ENCODE measurements at regions not wholly inside any gene's neighbourhood (a gene's known extent, or its start where the extent isn't known, plus 50 kb on each side); places are given as distances from the start of the nearest gene placed in this dataset.
A peak's percentile ranks its signal among the peaks of the same experiment; 100 is the strongest.
"Not testable (repeated sequence)": the region's sequence is repeated elsewhere in the genome, so short reads cannot be mapped to it uniquely, and the experiment has no call there.

DNA sequence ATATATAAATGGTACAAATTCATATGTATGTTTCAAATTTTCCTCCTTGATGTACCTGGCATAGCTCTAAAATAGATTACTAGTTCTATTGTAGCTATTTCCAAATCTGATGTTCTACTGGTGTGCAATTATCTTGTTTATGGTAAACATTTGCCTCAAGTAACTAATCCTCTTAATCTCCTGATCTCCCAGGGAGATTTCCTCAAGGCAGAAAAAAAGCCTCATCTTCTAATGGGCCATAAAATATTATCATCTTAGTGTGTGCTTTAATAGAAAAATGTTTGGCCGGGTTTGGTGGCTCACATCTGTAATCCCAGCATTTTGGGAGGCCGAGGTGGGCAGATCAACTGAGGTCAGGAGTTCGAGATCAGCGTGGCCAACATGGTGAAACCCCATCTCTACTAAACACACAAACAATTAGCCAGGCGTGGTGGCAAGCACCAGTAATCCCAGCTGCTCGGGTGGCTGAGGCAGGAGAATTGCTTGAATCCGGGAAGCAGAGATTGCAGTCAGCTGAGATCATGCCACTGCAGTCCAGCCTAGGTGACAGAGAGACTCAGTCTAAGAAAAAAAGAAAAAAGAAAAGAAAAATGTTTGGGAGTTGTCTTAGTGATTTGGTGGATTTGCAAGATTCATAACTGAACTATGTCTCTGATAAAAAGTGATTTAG lies 498.9 kb upstream of the SLITRK5 start:
- TF ChIP-seq NR1H2 (CRISPR knock-in tag; IDR thresholded peaks at IDR 0.05) (no peak), MYBL2 (CRISPR knock-in tag; IDR thresholded peaks at IDR 0.05) (no peak), NR2C2 (CRISPR knock-in tag; IDR thresholded peaks at IDR 0.05) (no peak), ZNF317 (CRISPR knock-in tag; IDR thresholded peaks at IDR 0.05; ENCODE audit: borderline replicate concordance, low read depth) (no peak), IRF2 (CRISPR knock-in tag; IDR thresholded peaks at IDR 0.05; ENCODE audit: borderline replicate concordance, low read depth) (no peak), FOXJ3 (CRISPR knock-in tag; IDR thresholded peaks at IDR 0.05; ENCODE audit: borderline replicate concordance) (no peak), ZNF423 (CRISPR knock-in tag; IDR thresholded peaks at IDR 0.05) (no peak), GTF2I (CRISPR knock-in tag; conservative IDR thresholded peaks at IDR 0.05) (no peak), SMAD3 (CRISPR knock-in tag; IDR thresholded peaks at IDR 0.05; ENCODE audit: borderline replicate concordance) (no peak), ZNF263 (CRISPR knock-in tag; IDR thresholded peaks at IDR 0.05; ENCODE audit: low read depth) (no peak), ZNF232 (CRISPR knock-in tag; IDR thresholded peaks at IDR 0.05) (no peak)
- TF ChIP-seq, protein P1, sequence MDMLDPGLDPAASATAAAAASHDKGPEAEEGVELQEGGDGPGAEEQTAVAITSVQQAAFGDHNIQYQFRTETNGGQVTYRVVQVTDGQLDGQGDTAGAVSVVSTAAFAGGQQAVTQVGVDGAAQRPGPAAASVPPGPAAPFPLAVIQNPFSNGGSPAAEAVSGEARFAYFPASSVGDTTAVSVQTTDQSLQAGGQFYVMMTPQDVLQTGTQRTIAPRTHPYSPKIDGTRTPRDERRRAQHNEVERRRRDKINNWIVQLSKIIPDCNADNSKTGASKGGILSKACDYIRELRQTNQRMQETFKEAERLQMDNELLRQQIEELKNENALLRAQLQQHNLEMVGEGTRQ (CRISPR knock-in tag; IDR thresholded peaks at IDR 0.05) = no peak
- TF ChIP-seq, protein P2, sequence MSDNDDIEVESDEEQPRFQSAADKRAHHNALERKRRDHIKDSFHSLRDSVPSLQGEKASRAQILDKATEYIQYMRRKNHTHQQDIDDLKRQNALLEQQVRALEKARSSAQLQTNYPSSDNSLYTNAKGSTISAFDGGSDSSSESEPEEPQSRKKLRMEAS (CRISPR knock-in tag; IDR thresholded peaks at IDR 0.05) = no peak
- TF ChIP-seq, protein P3, sequence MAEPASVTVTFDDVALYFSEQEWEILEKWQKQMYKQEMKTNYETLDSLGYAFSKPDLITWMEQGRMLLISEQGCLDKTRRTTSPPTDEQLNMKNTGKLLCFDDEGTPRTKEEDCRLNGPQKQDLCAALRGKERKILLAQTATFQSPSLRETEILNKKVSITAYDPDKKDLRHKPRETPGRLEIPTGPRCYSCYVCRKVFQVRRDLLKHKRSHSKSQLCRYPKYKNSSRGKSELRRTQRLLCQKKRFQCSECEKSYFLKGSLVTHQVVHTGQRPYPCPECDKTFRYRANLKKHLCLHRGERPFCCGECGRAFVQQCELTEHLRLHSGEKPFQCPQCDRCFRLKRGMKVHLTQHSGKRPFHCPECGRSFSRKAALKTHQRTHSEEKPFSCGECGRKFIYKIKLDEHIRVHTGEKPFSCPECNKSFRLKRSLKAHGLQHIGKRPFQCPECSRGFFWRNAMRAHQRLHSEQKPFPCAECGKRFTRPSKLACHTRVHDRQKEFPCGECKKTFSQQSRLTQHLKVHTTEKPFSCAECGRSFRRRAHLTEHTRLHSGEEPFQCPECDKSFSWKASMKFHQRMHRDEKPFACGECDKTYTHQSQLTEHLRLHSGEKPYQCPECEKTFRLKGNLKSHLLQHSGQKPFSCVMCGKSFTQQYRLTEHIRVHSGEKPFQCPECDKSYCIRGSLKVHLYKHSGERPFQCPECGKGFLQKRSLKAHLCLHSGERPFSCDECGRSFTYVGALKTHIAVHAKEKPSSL (CRISPR knock-in tag; conservative IDR thresholded peaks at IDR 0.05) = no peak
- CTCF ChIA-PET = no interaction called here

DNA sequence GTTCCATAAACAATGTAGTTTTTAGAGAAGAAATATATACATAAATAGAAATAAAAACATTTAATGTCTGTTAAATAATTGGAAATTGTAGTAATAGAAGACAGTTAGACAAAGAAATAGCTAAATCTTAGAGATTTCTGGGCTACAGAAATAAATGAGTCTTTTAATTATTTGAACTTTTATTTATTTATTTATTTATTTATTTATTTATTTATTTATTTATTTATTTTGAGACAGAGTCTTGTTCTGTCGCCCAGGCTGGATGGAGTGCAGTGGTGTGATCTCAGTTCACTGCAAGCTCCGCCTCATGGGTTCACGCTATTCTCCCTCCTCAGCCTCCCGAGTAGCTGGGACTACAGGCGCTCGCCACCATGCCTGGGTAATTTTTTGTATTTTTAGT lies 486.0 kb upstream of the SLITRK5 start:
- not testable (repeated sequence) for H3K36me3 Mint-ChIP-seq

More for the DNA sequence above, 498.9 kb upstream of the SLITRK5 start:
- 0 out of 2 replicates have a peak, but pooled peaks cover 3% of the 10 kb centered on the region for H3K4me1 Mint-ChIP-seq
- H3K27ac Mint-ChIP-seq = no peak overlapping the region
- DNase-seq (ENCODE audit: low spot score) (no peak), ATAC-seq (no peak)
- H3K4me3 Mint-ChIP-seq = no peak overlapping the region
- POLR2A ChIA-PET = no interaction called here
- no peaks in the 10 kb centered on the region for H3K27me3 Mint-ChIP-seq (ENCODE audit: low read depth)
- H3K36me3 Mint-ChIP-seq = no peaks in the 10 kb centered on the region
- H3K9me3 Mint-ChIP-seq = no peaks in the 10 kb centered on the region

DNA sequence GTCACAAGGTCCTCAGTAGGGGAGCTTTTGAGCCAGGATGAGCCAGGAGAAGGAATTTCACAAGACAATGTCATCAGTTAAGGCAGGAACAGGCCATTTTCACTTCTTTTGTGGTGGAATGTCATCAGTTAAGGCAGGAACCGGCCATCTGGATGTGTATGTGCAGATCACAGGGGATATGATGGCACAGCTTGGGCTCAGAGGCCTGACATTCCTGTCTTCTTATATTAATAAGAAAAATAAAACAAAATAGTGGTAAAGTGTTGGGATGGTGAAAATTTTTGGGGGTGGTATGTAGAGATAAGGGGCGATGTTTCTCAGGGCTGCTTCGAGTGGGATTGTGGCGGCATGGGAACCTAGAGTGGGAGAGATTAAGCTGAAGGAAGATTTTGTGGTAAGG lies 484.5 kb upstream of the SLITRK5 start:
- not testable (repeated sequence) for DNase-seq (ENCODE audit: low spot score)

More for the DNA sequence above, 486.0 kb upstream of the SLITRK5 start:
- CTCF ChIA-PET; H3K4me3 Mint-ChIP-seq; H3K27ac Mint-ChIP-seq; POLR2A ChIA-PET; H3K9me3 Mint-ChIP-seq; H3K27me3 Mint-ChIP-seq (ENCODE audit: low read depth); ATAC-seq; DNase-seq (ENCODE audit: low spot score): not testable (repeated sequence)
- H3K4me1 Mint-ChIP-seq = peaks cover 12% of the 10 kb centered on the region

DNA sequence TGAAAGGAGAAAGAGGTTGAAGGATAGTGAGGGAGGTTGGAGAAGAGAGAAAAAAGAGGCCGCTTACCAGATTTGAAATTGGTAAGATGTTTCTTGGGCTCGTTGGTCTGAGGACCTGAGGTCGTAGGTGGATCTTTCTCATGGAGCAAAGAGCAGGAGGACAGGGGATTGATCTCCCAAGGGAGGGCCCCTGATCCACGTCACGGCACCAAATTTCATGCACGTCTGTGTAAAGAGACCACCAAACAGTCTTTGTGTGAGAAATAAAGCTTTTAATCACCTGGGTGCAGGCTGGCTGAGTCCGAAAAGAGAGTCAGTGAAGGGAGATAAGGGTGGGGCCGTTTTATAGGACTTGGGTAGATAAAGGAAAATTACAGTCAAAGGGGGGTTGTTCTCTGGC lies 479.7 kb upstream of the SLITRK5 start:
- Mint-ChIP-seq H3K36me3 (peaks cover 27% of the 10 kb centered on the region), H3K27ac (0 out of 2 replicates have a peak overlapping the region, but pooled peaks have one; percentile 30), H3K9me3 (peaks cover 25% of the 10 kb centered on the region), H3K4me1 (peaks cover 17% of the 10 kb centered on the region), H3K4me3 (peak overlapping the region; percentile 49)
- DNase-seq (ENCODE audit: low spot score); H3K27me3 Mint-ChIP-seq (ENCODE audit: low read depth); ATAC-seq; CTCF ChIA-PET; POLR2A ChIA-PET: not testable (repeated sequence)

More for the DNA sequence above, 484.5 kb upstream of the SLITRK5 start:
- H3K27me3 Mint-ChIP-seq (ENCODE audit: low read depth); ATAC-seq; H3K9me3 Mint-ChIP-seq; H3K4me3 Mint-ChIP-seq; POLR2A ChIA-PET; CTCF ChIA-PET; H3K36me3 Mint-ChIP-seq: not testable (repeated sequence)
- H3K4me1 Mint-ChIP-seq = peaks cover 20% of the 10 kb centered on the region
- peak; percentile 76; the same call in 1 of the 2 replicates for TF ChIP-seq TEAD1 (CRISPR knock-in tag; IDR thresholded peaks at IDR 0.05)
- H3K27ac Mint-ChIP-seq = peak overlapping the region; percentile 97

Measured in WTC11 (cell line).